A549 (cell line): ENCODE measurements at regions not wholly inside any gene's neighbourhood (a gene's known extent, or its start where the extent isn't known, plus 50 kb on each side); places are given as distances from the start of the nearest gene placed in this dataset.

Experiments used
- CTCF ChIP-seq: fragments of >200 bp; sonication (Bioruptor Twin); formaldehyde crosslinking; IDR thresholded peaks from 3 replicates; pipeline ENCODE4 v1.5.1; 2016
- FOSL2 ChIP-seq, 2 experiments: fragments of 450-650 bp in 1 of 2; fragments of >200 bp in 1 of 2; sonication (Bioruptor Twin) in 1 of 2; formaldehyde crosslinking; IDR thresholded peaks; 2 replicates each; pipeline versions ENCODE4 v1.5.0 to v1.6.1; 2016 to 2020; ENCODE audit warnings: mild to moderate bottlenecking in 1 of 2, moderate library complexity in 1 of 2
- POLR2A ChIP-seq: IDR thresholded peaks from 2 replicates; pipeline ENCODE4 v1.6.1; 2012; ENCODE audit warnings: mild to moderate bottlenecking, low read length
- RFX5 ChIP-seq: fragments of 450-650 bp; IDR thresholded peaks from 2 replicates; pipeline ENCODE4 v1.7.1; 2014; ENCODE audit warnings: antibody characterized with exemption, mild to moderate bottlenecking, moderate library complexity
- SMC3 ChIP-seq: fragments of >200 bp; sonication (Bioruptor Twin); formaldehyde crosslinking; IDR thresholded peaks from 3 replicates; pipeline ENCODE4 v1.6.1; 2018; ENCODE audit warnings: inconsistent platforms
- TF ChIP-seq, protein P1 (sequence below): fragments of 150-350 bp; IDR thresholded peaks from 2 replicates; pipeline ENCODE4 v1.6.1; 2014; ENCODE audit warnings: low read depth, mild to moderate bottlenecking, low read length

DNA sequence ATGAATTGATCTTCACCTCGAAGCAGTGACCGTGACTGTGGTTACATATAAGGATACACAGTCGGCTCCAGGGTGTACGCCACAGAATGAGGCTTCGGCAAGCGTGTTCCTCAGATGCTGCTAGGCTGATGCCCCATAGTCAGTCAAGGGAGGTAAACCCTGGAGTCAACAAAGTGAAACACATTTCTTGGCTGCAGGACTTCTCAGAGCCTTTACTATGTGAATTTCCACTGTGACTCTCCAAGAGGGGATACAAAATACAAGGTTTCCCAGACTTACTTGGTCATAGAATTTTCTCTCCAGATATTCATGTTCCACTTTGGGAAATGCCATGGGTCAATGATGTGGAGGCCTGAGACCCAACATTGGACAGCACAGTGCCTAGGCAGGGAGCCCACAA lies 260.6 kb downstream of the BCL11B start:
- TF ChIP-seq CTCF = no peak
- no peak for TF ChIP-seq SMC3
- TF ChIP-seq, protein P1, sequence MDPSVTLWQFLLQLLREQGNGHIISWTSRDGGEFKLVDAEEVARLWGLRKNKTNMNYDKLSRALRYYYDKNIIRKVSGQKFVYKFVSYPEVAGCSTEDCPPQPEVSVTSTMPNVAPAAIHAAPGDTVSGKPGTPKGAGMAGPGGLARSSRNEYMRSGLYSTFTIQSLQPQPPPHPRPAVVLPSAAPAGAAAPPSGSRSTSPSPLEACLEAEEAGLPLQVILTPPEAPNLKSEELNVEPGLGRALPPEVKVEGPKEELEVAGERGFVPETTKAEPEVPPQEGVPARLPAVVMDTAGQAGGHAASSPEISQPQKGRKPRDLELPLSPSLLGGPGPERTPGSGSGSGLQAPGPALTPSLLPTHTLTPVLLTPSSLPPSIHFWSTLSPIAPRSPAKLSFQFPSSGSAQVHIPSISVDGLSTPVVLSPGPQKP = no peak
- TF ChIP-seq POLR2A = no peak
- TF ChIP-seq FOSL2 (IDR thresholded peaks at IDR 0.05) = no peak
- TF ChIP-seq FOSL2 (CRISPR knock-in tag; IDR thresholded peaks at IDR 0.05) = no peak
- TF ChIP-seq RFX5 = no peak
